Endodermal cell (in vitro differentiated cells): ENCODE measurements at regions not wholly inside any gene's neighbourhood (a gene's known extent, or its start where the extent isn't known, plus 50 kb on each side); places are given as distances from the start of the nearest gene placed in this dataset.

Experiments used
- DNase-seq: peaks from one replicate; pipeline ENCODE4 v3.0.0-alpha.2; 2017
- H3K27ac ChIP-seq: 2 replicates; pipeline ENCODE4 v1.5.1; 2013; ENCODE audit warnings: mild to moderate bottlenecking, low read depth, low read length, moderate library complexity
- H3K27me3 ChIP-seq: 2 replicates; pipeline ENCODE4 v1.6.1; 2013; ENCODE audit warnings: mild to moderate bottlenecking, low read length, moderate library complexity; ENCODE audit not compliant: insufficient read depth, control insufficient read depth, poor library complexity, severe bottlenecking
- H3K36me3 ChIP-seq: 2 replicates; pipeline ENCODE4 v1.7.0; 2013; ENCODE audit warnings: mild to moderate bottlenecking, low read length, moderate library complexity; ENCODE audit not compliant: control insufficient read depth, insufficient read depth
- H3K4me1 ChIP-seq: one replicate; pipeline ENCODE4 v1.7.0; 2013; ENCODE audit warnings: low read length; ENCODE audit not compliant: control insufficient read depth, insufficient read depth
- H3K4me3 ChIP-seq: 2 replicates; pipeline ENCODE4 v1.5.1; 2013; ENCODE audit warnings: mild to moderate bottlenecking, low read length, moderate library complexity
- H3K9ac ChIP-seq: 2 replicates; pipeline ENCODE4 v1.6.1; 2013; ENCODE audit warnings: mild to moderate bottlenecking, low read length, moderate library complexity; ENCODE audit not compliant: poor library complexity, severe bottlenecking; ENCODE audit errors: extremely low read depth
- H3K9me3 ChIP-seq: 2 replicates; pipeline ENCODE4 v1.6.1; 2013; ENCODE audit warnings: mild to moderate bottlenecking, low read length, moderate library complexity; ENCODE audit not compliant: control insufficient read depth
- H3K27ac Mint-ChIP-seq: 2 replicates; pipeline ENCODE4 v1.8.0; 2020; ENCODE audit warnings: mixed read lengths
- H3K27me3 Mint-ChIP-seq: 2 replicates; pipeline ENCODE4 v1.8.0; 2021; ENCODE audit warnings: mild to moderate bottlenecking, mixed read lengths; ENCODE audit not compliant: insufficient read depth
- H3K36me3 Mint-ChIP-seq: 2 replicates; pipeline ENCODE4 v1.8.0; 2020; ENCODE audit warnings: low read depth, mixed read lengths
- H3K4me1 Mint-ChIP-seq: 2 replicates; pipeline ENCODE4 v1.8.0; 2020; ENCODE audit warnings: mixed read lengths
- H3K4me3 Mint-ChIP-seq: 2 replicates; pipeline ENCODE4 v1.8.0; 2020; ENCODE audit warnings: mild to moderate bottlenecking, moderate library complexity, mixed read lengths
- H3K9me3 Mint-ChIP-seq: 2 replicates; pipeline ENCODE4 v1.8.0; 2020; ENCODE audit warnings: mild to moderate bottlenecking, mixed read lengths
- WGBS, 2 experiments: methylation state at CpG; one replicate each; pipeline versions ENCODE4 v1.1.5 to v1.1.7; 2013; ENCODE audit warnings: missing lambda C conversion rate in 2 of 2, mixed read lengths in 1 of 2; ENCODE audit not compliant: insufficient coverage in 1 of 2, insufficient read length in 1 of 2; 5-methylcytosine and 5-hydroxymethylcytosine counted together
- TF ChIP-seq, protein P1 (sequence below): fragments of 200-600 bp; sonication (generic); conservative IDR thresholded peaks from 2 replicates; pipeline ENCODE4 v1.5.0; 2021; ENCODE audit warnings: antibody characterized with exemption, mild to moderate bottlenecking

GRCh38 chr11:104291646-104292045, 127.7 kb upstream of the PDGFD start:
- no peaks in the 10 kb centered on the region for H3K4me1 Mint-ChIP-seq
- DNase-seq, result no peak
- WGBS, 2 experiments, result 95 to 100% methylated on average over 1 to 2 of the region's 2 CpGs

DNA sequence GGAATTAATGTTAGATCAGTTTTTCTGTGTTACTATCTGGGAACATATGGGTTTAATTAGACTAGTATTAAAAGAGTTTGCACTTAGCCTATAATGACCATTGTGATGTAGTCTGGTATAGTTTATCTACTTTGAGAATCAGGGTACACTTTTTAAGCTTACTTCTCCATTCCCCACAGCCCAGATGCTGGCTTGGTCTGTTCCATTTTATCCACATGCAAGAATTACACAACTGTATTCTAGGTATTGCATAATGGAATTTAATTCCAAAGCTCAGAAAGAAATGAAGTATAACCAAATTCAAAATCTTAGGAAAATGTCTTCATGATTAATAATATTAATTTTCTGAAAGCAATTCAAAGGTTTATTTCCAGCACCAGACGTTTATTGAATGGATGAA, 122.2 kb upstream of the PDGFD start:
- Mint-ChIP-seq H3K9me3 (no peaks in the 10 kb centered on the region), H3K27me3 (no peaks in the 10 kb centered on the region), H3K27ac (no peak overlapping the region), H3K4me1 (no peaks in the 10 kb centered on the region), H3K4me3 (no peak overlapping the region), H3K36me3 (no peaks in the 10 kb centered on the region)
- no peak overlapping the region for H3K4me3 ChIP-seq
- 80% methylated on average over 1 of the region's 1 CpG; no CpG with 5 or more reads in 1 of the 2 experiments for WGBS, 2 experiments
- no peaks in the 10 kb centered on the region for H3K36me3 ChIP-seq
- TF ChIP-seq, protein P1, sequence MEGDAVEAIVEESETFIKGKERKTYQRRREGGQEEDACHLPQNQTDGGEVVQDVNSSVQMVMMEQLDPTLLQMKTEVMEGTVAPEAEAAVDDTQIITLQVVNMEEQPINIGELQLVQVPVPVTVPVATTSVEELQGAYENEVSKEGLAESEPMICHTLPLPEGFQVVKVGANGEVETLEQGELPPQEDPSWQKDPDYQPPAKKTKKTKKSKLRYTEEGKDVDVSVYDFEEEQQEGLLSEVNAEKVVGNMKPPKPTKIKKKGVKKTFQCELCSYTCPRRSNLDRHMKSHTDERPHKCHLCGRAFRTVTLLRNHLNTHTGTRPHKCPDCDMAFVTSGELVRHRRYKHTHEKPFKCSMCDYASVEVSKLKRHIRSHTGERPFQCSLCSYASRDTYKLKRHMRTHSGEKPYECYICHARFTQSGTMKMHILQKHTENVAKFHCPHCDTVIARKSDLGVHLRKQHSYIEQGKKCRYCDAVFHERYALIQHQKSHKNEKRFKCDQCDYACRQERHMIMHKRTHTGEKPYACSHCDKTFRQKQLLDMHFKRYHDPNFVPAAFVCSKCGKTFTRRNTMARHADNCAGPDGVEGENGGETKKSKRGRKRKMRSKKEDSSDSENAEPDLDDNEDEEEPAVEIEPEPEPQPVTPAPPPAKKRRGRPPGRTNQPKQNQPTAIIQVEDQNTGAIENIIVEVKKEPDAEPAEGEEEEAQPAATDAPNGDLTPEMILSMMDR, result no peak
- H3K27ac ChIP-seq, result no peak overlapping the region
- no peaks in the 10 kb centered on the region for H3K27me3 ChIP-seq
- no peak overlapping the region for H3K9ac ChIP-seq
- no peaks in the 10 kb centered on the region for H3K9me3 ChIP-seq
- no peak for DNase-seq
- H3K4me1 ChIP-seq, result no peaks in the 10 kb centered on the region

More at GRCh38 chr11:104291646-104292045, 127.7 kb upstream of the PDGFD start:
- H3K36me3 ChIP-seq, result no peaks in the 10 kb centered on the region
- H3K4me1 ChIP-seq, result no peaks in the 10 kb centered on the region
- H3K36me3 Mint-ChIP-seq, result no peaks in the 10 kb centered on the region
- TF ChIP-seq, protein P1, result no peak
- no peaks in the 10 kb centered on the region for H3K9me3 ChIP-seq
- no peaks in the 10 kb centered on the region for H3K9me3 Mint-ChIP-seq
- H3K27ac ChIP-seq, result no peak overlapping the region
- H3K27ac Mint-ChIP-seq, result no peak overlapping the region
- no peak overlapping the region for H3K9ac ChIP-seq
- no peak overlapping the region for H3K4me3 Mint-ChIP-seq
- no peaks in the 10 kb centered on the region for H3K27me3 Mint-ChIP-seq
- H3K27me3 ChIP-seq, result no peaks in the 10 kb centered on the region
- H3K4me3 ChIP-seq, result no peak overlapping the region

- H3K36me3 Mint-ChIP-seq, result no peaks in the 10 kb centered on the region
- no peaks in the 10 kb centered on the region for H3K36me3 ChIP-seq
- TF ChIP-seq, protein P1, result no peak
- H3K27me3 Mint-ChIP-seq, result no peaks in the 10 kb centered on the region
- H3K9me3 Mint-ChIP-seq, result no peaks in the 10 kb centered on the region
- no peaks in the 10 kb centered on the region for H3K9me3 ChIP-seq
- no peak for DNase-seq
- H3K9ac ChIP-seq, result no peak overlapping the region
- no peak overlapping the region for H3K27ac ChIP-seq
- no peak overlapping the region for H3K27ac Mint-ChIP-seq
- H3K27me3 ChIP-seq, result no peaks in the 10 kb centered on the region
- no peak overlapping the region for H3K4me3 ChIP-seq
- no peak overlapping the region for H3K4me3 Mint-ChIP-seq
- no peaks in the 10 kb centered on the region for H3K4me1 Mint-ChIP-seq
- H3K4me1 ChIP-seq, result no peaks in the 10 kb centered on the region
These were observed 115.6 kb upstream of the PDGFD start for GRCh38 chr11:104279587-104279986.
